ENCODE measurements at regions not wholly inside any gene's neighbourhood (a gene's known extent, or its start where the extent isn't known, plus 50 kb on each side); places are given as distances from the start of the nearest gene placed in this dataset.

GRCh38 chr13:80504453-80504852 is 163.5 kb upstream of the SPRY2 start:
- TF ChIP-seq CTCF (IDR thresholded peaks at IDR 0.05) = no peak
- TF ChIP-seq POLR2A (IDR thresholded peaks at IDR 0.05) = no peak

Measured in upper lobe of left lung (tissue), 4 donors.